ENCODE measurements at regions not wholly inside any gene's neighbourhood (a gene's known extent, or its start where the extent isn't known, plus 50 kb on each side); places are given as distances from the start of the nearest gene placed in this dataset.

DNA sequence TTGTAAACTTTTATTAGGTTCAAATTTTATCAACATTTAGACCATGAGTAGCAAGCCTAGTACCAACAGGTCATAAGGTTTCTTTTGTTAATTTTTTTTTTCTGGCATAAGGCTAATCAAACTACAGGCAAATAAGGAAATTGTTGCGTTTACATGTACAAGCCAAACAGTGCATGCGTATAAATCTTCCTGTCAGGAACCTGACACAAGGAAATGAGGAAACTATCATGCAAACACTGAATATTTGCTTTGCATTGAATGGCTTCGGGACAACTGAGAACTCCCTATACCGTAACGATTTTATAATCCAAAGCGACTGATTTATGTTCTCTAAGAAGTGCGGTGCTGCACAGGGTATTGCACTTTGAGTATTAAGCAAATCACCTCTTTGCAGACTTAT is 133.0 kb upstream of the TRPC4 start:
- intact Hi-C loops (cut with micrococcal nuclease; ENCODE audit: unreplicated experiment) (no loop called here), in situ Hi-C loops (cut with HindIII; ENCODE audit: low pct_unique_long_range_greater_than_20kb, low sequenced_read_pairs) (no loop called here)
- Histone ChIP-seq H3K9me3 (ENCODE audit: control insufficient read depth, insufficient read depth, low read depth, low read length) (no peaks in the 10 kb centered on the region), H3K36me3 (ENCODE audit: control insufficient read depth, insufficient read depth, low read length) (no peaks in the 10 kb centered on the region), H3K4me1 (ENCODE audit: control insufficient read depth, insufficient read depth, low read length) (no peaks in the 10 kb centered on the region), H3K27me3 (ENCODE audit: control insufficient read depth, insufficient read depth, low read length) (no peaks in the 10 kb centered on the region), H3K4me3 (ENCODE audit: low read depth in 2 of 2, low read length in 2 of 2) (no peak overlapping the region), H3K27ac (ENCODE audit: low read length) (no peak overlapping the region)
- no peak for DNase-seq (ENCODE audit: low read depth, low spot score)
- ChIA-PET POLR2A (no interaction called here), CTCF (no interaction called here)
- no peak for TF ChIP-seq POLR2AphosphoS5 (IDR thresholded peaks at IDR 0.05; ENCODE audit: low read depth, low read length)
- TF ChIP-seq SIN3A (IDR thresholded peaks at IDR 0.05; ENCODE audit: borderline replicate concordance, insufficient read depth, low read depth, low read length): no peak
- BruUV-seq (replicated peaks): no TSS peak
- no peak for ATAC-seq

GRCh38 chr13:37997641-37998040 is 128.1 kb upstream of the TRPC4 start:
- ATAC-seq (no peak), DNase-seq (ENCODE audit: low read depth, low spot score) (no peak)
- ChIA-PET POLR2A (no interaction called here), CTCF (no interaction called here)
- no peaks in the 10 kb centered on the region for H3K27me3 ChIP-seq (ENCODE audit: control insufficient read depth, insufficient read depth, low read length)
- no peak overlapping the region for H3K4me3 ChIP-seq (ENCODE audit: low read depth in 2 of 2, low read length in 2 of 2)
- in situ Hi-C loops (cut with HindIII; ENCODE audit: low pct_unique_long_range_greater_than_20kb, low sequenced_read_pairs): no loop called here
- no peaks in the 10 kb centered on the region for H3K4me1 ChIP-seq (ENCODE audit: control insufficient read depth, insufficient read depth, low read length)
- intact Hi-C loops (cut with micrococcal nuclease; ENCODE audit: unreplicated experiment): no loop called here
- BruUV-seq (replicated peaks): no TSS peak
- H3K9me3 ChIP-seq (ENCODE audit: control insufficient read depth, insufficient read depth, low read depth, low read length): no peaks in the 10 kb centered on the region
- H3K27ac ChIP-seq (ENCODE audit: low read length): no peak overlapping the region
- TF ChIP-seq, protein P1, sequence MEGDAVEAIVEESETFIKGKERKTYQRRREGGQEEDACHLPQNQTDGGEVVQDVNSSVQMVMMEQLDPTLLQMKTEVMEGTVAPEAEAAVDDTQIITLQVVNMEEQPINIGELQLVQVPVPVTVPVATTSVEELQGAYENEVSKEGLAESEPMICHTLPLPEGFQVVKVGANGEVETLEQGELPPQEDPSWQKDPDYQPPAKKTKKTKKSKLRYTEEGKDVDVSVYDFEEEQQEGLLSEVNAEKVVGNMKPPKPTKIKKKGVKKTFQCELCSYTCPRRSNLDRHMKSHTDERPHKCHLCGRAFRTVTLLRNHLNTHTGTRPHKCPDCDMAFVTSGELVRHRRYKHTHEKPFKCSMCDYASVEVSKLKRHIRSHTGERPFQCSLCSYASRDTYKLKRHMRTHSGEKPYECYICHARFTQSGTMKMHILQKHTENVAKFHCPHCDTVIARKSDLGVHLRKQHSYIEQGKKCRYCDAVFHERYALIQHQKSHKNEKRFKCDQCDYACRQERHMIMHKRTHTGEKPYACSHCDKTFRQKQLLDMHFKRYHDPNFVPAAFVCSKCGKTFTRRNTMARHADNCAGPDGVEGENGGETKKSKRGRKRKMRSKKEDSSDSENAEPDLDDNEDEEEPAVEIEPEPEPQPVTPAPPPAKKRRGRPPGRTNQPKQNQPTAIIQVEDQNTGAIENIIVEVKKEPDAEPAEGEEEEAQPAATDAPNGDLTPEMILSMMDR (IDR thresholded peaks at IDR 0.05): no peak
- TF ChIP-seq SIN3A (IDR thresholded peaks at IDR 0.05; ENCODE audit: borderline replicate concordance, insufficient read depth, low read depth, low read length) (no peak), POLR2AphosphoS5 (IDR thresholded peaks at IDR 0.05; ENCODE audit: low read depth, low read length) (no peak), REST (IDR thresholded peaks at IDR 0.05; ENCODE audit: insufficient read depth in 1 of 2, low read depth in 2 of 2, low read length in 1 of 2) (no peak)
- no peaks in the 10 kb centered on the region for H3K36me3 ChIP-seq (ENCODE audit: control insufficient read depth, insufficient read depth, low read length)

- TF ChIP-seq, protein P1 (IDR thresholded peaks at IDR 0.05): no peak
- TF ChIP-seq TCF7L2 (IDR thresholded peaks at IDR 0.05; ENCODE audit: low read depth, low read length): no peak
- no peak for TF ChIP-seq REST (IDR thresholded peaks at IDR 0.05; ENCODE audit: insufficient read depth in 1 of 2, low read depth in 2 of 2, low read length in 1 of 2)
- no peak for TF ChIP-seq SIN3A (IDR thresholded peaks at IDR 0.05; ENCODE audit: borderline replicate concordance, insufficient read depth, low read depth, low read length)
- TF ChIP-seq POLR2AphosphoS5 (IDR thresholded peaks at IDR 0.05; ENCODE audit: low read depth, low read length): no peak
- H3K4me3 ChIP-seq (ENCODE audit: low read depth in 2 of 2, low read length in 2 of 2): no peak overlapping the region
- in situ Hi-C loops (cut with HindIII; ENCODE audit: low pct_unique_long_range_greater_than_20kb, low sequenced_read_pairs): no loop called here
- no peak for ATAC-seq
- no peaks in the 10 kb centered on the region for H3K36me3 ChIP-seq (ENCODE audit: control insufficient read depth, insufficient read depth, low read length)
- DNase-seq (ENCODE audit: low read depth, low spot score): no peak
- no peaks in the 10 kb centered on the region for H3K4me1 ChIP-seq (ENCODE audit: control insufficient read depth, insufficient read depth, low read length)
- BruUV-seq (replicated peaks): no TSS peak
- ChIA-PET CTCF (no interaction called here), POLR2A (no interaction called here)
- no peaks in the 10 kb centered on the region for H3K9me3 ChIP-seq (ENCODE audit: control insufficient read depth, insufficient read depth, low read depth, low read length)
- intact Hi-C loops (cut with micrococcal nuclease; ENCODE audit: unreplicated experiment): no loop called here
- no peaks in the 10 kb centered on the region for H3K27me3 ChIP-seq (ENCODE audit: control insufficient read depth, insufficient read depth, low read length)
- H3K27ac ChIP-seq (ENCODE audit: low read length): no peak overlapping the region
Measured at GRCh38 chr13:37995092-37995491, 125.5 kb upstream of the TRPC4 start.
